Stomach (tissue), 8 donors: ENCODE measurements at regions not wholly inside any gene's neighbourhood (a gene's known extent, or its start where the extent isn't known, plus 50 kb on each side); places are given as distances from the start of the nearest gene placed in this dataset.

ENCODE experiments used
- DNase-seq, 2 donors: peaks; one replicate each; pipeline versions ENCODE4 v3.0.0 to v3.0.0-alpha.2; 2013 to 2019
- H3K27ac ChIP-seq, 5 donors: fragments of 200-600 bp in 4 of 5; sonication (generic) in 4 of 5; one replicate each; pipeline ENCODE4 v1.5.1; 2013 to 2019; ENCODE audit warnings: mild to moderate bottlenecking in 1 of 5, moderate library complexity in 1 of 5
- H3K27me3 ChIP-seq, 3 donors: fragments of 200-600 bp; sonication (generic); one replicate each; pipeline ENCODE4 v1.5.1; 2017 to 2019; ENCODE audit warnings: mixed run types in 1 of 3
- H3K36me3 ChIP-seq, 4 donors: fragments of 200-600 bp; sonication (generic); 1 replicate in 3 of 4; 2 replicates in 1 of 4; pipeline ENCODE4 v1.5.1; 2016 to 2019
- H3K4me1 ChIP-seq, 4 donors: fragments of 200-600 bp; sonication (generic); one replicate each; pipeline ENCODE4 v1.5.1; 2016 to 2019
- H3K4me3 ChIP-seq, 4 donors: fragments of 200-600 bp; sonication (generic) in 3 of 4; one replicate each; pipeline ENCODE4 v1.5.1; 2016 to 2019; ENCODE audit warnings: mild to moderate bottlenecking in 1 of 4
- H3K9me3 ChIP-seq, 4 donors: fragments of 200-600 bp; sonication (generic); one replicate each; pipeline ENCODE4 v1.5.1; 2016 to 2019
- CTCF ChIP-seq, 7 experiments: fragments of 450-650 bp in 4 of 7; fragments of 200-600 bp in 3 of 7; sonication (generic) in 3 of 7; IDR thresholded peaks; one replicate each; pipeline ENCODE4 v1.5.1; 2016 to 2019; ENCODE audit warnings: antibody characterized with exemption in 7 of 7, control low read depth in 2 of 7, mild to moderate bottlenecking in 1 of 7
- EP300 ChIP-seq: sonication (generic); formaldehyde crosslinking; IDR thresholded peaks from one replicate; pipeline ENCODE4 v1.6.1; 2017; ENCODE audit warnings: antibody characterized with exemption
- POLR2A ChIP-seq, 4 donors: fragments of 450-650 bp; IDR thresholded peaks; one replicate each; pipeline ENCODE4 v1.6.1; 2016; ENCODE audit warnings: antibody characterized with exemption in 4 of 4, control low read depth in 2 of 4, mild to moderate bottlenecking in 1 of 4, moderate library complexity in 1 of 4
- POLR2AphosphoS5 ChIP-seq, 3 donors: sonication (generic); formaldehyde crosslinking; IDR thresholded peaks; one replicate each; pipeline ENCODE4 v1.6.1; 2016; ENCODE audit warnings: antibody characterized with exemption in 3 of 3
- WGBS, 5 donors: extraction: QIAGEN DNeasy Blood & Tissue Kit in 3 of 5; methylation state at CpG; one replicate each; pipeline versions ENCODE4 v1.1.5 to v1.1.7; 2013 to 2018; 5-methylcytosine and 5-hydroxymethylcytosine counted together
- intact Hi-C: fragments of 100-400 bp; cut with DNase I; formaldehyde crosslinking; loops from one replicate; pipeline ENCODE4 v1.15.1; 2023; ENCODE audit warnings: low total_unique reads
- donor health status: healthy with polysubstance abuse.
- donor health status: Bipolar disorder and iron deficiency.
- donor health status: healthy.

DNA sequence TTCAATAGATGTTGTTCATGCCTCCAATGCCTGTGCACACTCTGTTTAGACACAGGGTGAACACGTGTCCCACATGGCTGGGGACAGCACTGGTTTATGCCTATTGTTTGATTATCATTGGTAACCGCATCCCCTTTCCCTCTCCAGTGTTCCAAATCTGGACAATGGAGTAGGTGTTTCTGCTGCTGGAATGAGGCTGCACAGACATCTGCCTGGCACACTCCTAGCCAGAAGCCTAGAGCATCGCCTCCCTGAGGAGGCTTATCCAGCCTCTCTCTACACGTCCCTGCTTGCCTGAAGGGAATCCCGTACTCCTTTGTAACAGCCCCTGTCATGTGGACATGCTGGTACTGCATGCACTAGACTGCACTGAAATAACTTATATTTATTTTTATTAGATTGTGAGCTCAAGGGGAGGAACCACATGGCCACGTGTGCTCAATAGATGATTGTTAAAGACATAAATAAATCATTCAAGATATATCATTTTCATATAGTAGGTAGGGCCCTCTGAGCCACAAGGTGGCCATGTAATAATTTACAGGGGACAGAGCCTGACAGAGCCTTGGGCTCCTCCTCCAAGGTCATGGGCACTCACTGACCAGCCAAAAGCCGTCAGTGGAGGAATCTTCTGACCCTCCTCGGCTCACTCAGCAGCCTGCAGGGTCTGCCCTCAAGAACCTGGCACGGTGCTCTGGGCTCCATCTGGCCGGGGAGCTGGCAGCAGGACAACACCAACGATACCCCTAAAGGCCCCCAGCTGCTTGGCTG, 310.9 kb upstream of the ZNF32 start:
- intact Hi-C loops = no loop called here
- no peaks in the 10 kb centered on the region for H3K9me3 ChIP-seq
- H3K27ac ChIP-seq = no peak overlapping the region
- H3K27me3 ChIP-seq = no peaks in the 10 kb centered on the region
- no peak for DNase-seq
- 80 to 84% (median 82%) methylated on average over 10 to 11 of the region's 11 CpGs for WGBS, 5 donors
- H3K4me1 ChIP-seq = peaks cover 3 to 31% (median 14%) of the 10 kb centered on the region in 4 donors
- no peak for TF ChIP-seq CTCF (IDR thresholded peaks at IDR 0.05)
- TF ChIP-seq POLR2AphosphoS5 (IDR thresholded peaks at IDR 0.05) = no peak
- no peak overlapping the region for H3K4me3 ChIP-seq
- H3K36me3 ChIP-seq = no peaks in the 10 kb centered on the region

DNA sequence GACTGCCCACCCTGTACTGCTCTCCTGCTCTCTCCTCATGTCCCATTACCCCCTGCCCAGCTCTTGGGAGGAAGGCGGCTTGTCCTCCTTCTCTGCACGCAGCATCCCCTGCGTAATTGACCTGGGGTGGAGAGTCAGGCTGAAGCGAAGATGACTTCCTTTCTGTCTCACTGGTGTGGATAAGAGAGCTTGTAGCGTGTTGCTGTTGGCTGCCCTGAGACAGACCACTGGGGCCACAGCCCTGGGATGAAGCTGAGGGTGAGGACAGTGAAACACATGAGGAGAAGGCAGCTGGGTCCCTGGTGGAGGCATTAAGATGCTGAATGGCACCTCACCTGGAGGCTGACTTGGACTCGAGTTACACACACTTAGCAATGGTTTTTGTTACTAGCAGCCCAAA, 310.3 kb upstream of the ZNF32 start:
- H3K4me1 ChIP-seq = peaks cover 3 to 25% (median 14%) of the 10 kb centered on the region in 4 donors
- 89 to 97% (median 93%) methylated on average over 2 to 6 of the region's 6 CpGs for WGBS, 5 donors
- intact Hi-C loops = no loop called here
- no peaks in the 10 kb centered on the region for H3K36me3 ChIP-seq
- H3K27me3 ChIP-seq = no peaks in the 10 kb centered on the region
- no peaks in the 10 kb centered on the region for H3K9me3 ChIP-seq
- DNase-seq = no peak
- TF ChIP-seq POLR2A (IDR thresholded peaks at IDR 0.05) (no peak), EP300 (no peak), CTCF (IDR thresholded peaks at IDR 0.05) (no peak), POLR2AphosphoS5 (IDR thresholded peaks at IDR 0.05) (no peak)
- no peak overlapping the region for H3K4me3 ChIP-seq
- no peak overlapping the region for H3K27ac ChIP-seq

DNA sequence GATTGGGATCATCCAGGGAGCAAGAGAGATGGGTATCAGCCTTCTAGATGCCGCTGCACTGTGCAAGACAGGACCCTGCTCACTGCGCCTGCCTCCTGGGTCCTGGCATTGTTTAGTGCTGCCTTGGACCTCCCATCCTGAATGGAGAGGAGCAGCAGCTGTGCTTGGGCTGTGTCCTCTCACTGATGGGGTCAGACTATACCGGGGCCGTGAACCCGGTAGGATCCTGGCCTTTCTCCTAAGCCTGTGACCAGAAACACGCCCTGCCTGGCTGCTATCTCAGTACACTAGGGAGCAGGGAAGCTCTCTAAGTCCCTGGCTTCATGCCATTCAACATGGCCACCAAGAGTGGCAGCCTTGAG, 309.4 kb upstream of the ZNF32 start:
- no peak for TF ChIP-seq CTCF (IDR thresholded peaks at IDR 0.05)
- no peak for TF ChIP-seq POLR2A (IDR thresholded peaks at IDR 0.05)
- TF ChIP-seq EP300 = no peak
- TF ChIP-seq POLR2AphosphoS5 (IDR thresholded peaks at IDR 0.05) = no peak
- no peak overlapping the region for H3K27ac ChIP-seq
- 58 to 96% (median 65%) methylated on average over 4 to 6 of the region's 6 CpGs for WGBS, 5 donors
- no peaks in the 10 kb centered on the region for H3K36me3 ChIP-seq
- H3K4me1 ChIP-seq = peaks cover 3 to 16% (median 10%) of the 10 kb centered on the region in 4 donors
- DNase-seq = no peak
- H3K9me3 ChIP-seq = no peaks in the 10 kb centered on the region
- no peak overlapping the region for H3K4me3 ChIP-seq
- no peaks in the 10 kb centered on the region for H3K27me3 ChIP-seq
- intact Hi-C loops = no loop called here

DNA sequence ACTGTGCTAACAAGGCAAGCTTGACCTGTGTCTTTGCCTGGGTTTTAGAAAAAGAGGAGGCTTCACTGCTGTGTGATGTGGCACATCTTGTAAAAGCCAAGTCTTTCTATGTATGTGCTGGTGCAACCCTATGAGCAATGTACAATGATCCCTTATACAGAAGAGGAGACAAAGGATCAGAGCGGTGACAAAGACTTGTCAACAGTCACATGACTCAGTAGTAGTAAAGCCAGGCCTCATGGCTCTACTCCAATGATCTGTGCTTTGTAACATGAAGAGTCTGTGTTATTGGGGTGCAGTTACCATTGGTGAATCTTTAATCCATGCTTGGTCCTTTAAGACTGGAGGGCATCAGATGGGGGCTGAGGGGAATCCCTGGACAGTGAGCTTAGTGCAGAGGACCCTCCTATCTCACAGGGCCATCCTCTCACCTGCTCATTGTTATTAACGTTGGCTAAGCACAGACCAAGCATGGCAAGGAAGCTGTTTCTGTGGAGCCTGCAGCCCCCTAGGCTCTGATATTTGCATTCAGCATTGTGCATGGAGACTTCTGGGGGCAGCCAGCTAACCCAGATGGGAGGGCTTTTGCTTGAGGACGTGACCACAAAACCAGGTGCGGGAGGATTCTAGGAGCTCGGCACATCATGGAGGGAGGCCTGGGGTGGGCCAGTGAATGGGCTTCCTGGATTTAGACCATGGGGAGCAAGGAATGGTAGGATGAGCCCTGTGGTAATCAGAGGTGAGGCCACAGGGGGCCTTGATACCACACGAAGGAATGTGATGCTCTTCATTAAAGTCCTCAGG, 308.8 kb upstream of the ZNF32 start:
- Histone ChIP-seq H3K27ac (no peak overlapping the region), H3K36me3 (no peaks in the 10 kb centered on the region), H3K4me3 (no peak overlapping the region), H3K9me3 (no peaks in the 10 kb centered on the region), H3K27me3 (no peaks in the 10 kb centered on the region), H3K4me1 (peaks cover 0 to 12% (median 7%) of the 10 kb centered on the region in 4 donors)
- 87 to 95% (median 91%) methylated on average over 5 to 6 of the region's 6 CpGs for WGBS, 5 donors
- TF ChIP-seq EP300 (no peak), POLR2AphosphoS5 (IDR thresholded peaks at IDR 0.05) (no peak), CTCF (IDR thresholded peaks at IDR 0.05) (no peak)
- no peak for DNase-seq
- intact Hi-C loops = no loop called here
